GM21723 (cell line): ENCODE measurements at regions not wholly inside any gene's neighbourhood (a gene's known extent, or its start where the extent isn't known, plus 50 kb on each side); places are given as distances from the start of the nearest gene placed in this dataset.
"Not testable (repeated sequence)": the region's sequence is repeated elsewhere in the genome, so short reads cannot be mapped to it uniquely, and the experiment has no call there.

Source experiments
- ATAC-seq: cut with Tn5 transposase; IDR thresholded peaks from one replicate; pipeline ENCODE4 v1.9.1; 2021; ENCODE audit warnings: mild to moderate bottlenecking, moderate library complexity; ENCODE audit not compliant: unreplicated experiment

- ATAC-seq, result no peak
Observed at GRCh38 chr7:45402480-45403218, 171.5 kb upstream of the ADCY1 start.

- no peak for ATAC-seq
Observed at GRCh38 chr7:45404622-45405021, 169.5 kb upstream of the ADCY1 start.

GRCh38 chr7:45407730-45408408, 166.3 kb upstream of the ADCY1 start:
- ATAC-seq, result no peak

DNA sequence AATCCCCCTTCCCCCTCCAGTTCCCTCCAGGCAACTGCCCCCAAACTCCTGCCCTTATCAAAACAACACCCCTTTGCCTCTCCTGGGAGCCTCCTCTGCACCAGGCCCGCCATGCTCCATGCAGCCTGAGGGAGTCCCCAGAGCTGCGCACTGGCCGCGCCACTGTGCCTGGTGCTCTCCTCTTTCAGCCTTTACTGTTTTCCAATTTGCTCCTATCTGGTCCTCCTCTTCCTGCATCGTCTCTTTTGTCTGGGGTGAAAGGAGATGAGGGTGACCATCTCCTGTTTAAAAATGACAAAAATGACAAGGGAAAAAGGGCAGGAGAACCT, 165.8 kb upstream of the ADCY1 start:
- no peak for ATAC-seq

- ATAC-seq, result no peak
Observed at GRCh38 chr7:45410893-45411292, 163.3 kb upstream of the ADCY1 start.

- ATAC-seq, result no peak
Observed at GRCh38 chr7:45413419-45413818, 160.7 kb upstream of the ADCY1 start.

GRCh38 chr7:45414226-45414625, 159.9 kb upstream of the ADCY1 start:
- ATAC-seq, result no peak

GRCh38 chr7:45415265-45415664, 158.9 kb upstream of the ADCY1 start:
- ATAC-seq, result no peak

- ATAC-seq, result no peak
Observed at GRCh38 chr7:45416846-45417245, 157.3 kb upstream of the ADCY1 start.

- no peak for ATAC-seq
Observed at GRCh38 chr7:45417268-45417667, 156.9 kb upstream of the ADCY1 start.

DNA sequence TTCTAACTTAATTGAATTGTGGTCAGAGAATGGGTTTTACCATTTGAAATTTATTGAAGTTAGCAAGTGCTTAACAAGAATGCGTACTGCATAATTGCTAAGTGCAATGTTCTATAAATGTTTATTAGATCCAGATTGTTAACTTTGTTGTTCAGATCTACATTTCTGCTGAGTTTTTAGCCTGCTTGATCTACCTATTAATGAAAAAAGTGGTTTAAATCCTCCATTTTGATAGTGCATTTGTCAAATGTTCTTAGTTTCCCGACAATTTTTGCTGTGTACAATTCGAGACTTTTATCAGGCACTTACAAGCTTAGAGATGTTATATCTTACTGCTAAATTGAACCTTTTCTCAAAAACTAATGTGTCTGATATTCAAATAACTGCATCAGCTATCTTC, 156.4 kb upstream of the ADCY1 start:
- ATAC-seq, result no peak

- no peak for ATAC-seq
Observed at GRCh38 chr7:45420843-45421495, 153.2 kb upstream of the ADCY1 start.

DNA sequence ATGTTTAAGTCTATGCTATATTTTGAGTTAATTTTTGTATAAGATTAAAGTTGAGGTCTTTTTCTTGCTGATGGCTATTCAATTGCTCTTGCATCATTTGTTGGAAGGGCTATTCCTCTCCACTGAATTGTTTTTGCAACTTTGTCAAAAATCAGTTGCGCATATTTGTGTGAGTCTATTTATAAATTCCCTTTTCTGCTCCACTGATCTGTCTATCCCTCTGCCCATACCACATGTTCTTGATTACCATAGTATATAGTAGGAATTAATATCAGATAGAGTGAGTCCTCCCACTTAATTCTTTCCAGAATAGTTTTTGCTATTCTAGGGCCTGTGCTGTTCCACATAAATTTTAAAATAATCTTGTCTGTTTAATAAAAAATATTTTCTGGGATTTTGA, 152.4 kb upstream of the ADCY1 start:
- no peak for ATAC-seq

DNA sequence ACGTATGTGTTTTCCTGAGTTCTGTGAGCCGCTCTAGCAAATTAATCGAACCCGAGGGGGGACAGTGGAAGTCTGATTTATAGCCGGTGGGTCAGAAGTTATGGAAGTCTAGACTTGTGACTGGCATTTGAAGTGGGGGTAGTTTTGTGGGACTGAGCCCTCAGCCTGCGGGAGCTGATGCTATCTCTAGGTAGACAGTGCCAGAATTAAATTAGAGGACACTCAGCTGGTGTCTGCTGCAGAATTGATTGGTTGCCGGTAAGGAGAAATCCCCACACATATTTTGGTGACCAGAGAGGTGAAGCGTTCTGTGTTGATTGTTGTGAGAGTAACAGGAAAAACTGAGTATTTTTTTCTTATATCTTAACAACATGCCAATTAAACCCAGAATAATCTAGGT, 143.8 kb upstream of the ADCY1 start:
- ATAC-seq, result no peak

- no peak for ATAC-seq
Observed at GRCh38 chr7:45434167-45434784, 139.9 kb upstream of the ADCY1 start.

DNA sequence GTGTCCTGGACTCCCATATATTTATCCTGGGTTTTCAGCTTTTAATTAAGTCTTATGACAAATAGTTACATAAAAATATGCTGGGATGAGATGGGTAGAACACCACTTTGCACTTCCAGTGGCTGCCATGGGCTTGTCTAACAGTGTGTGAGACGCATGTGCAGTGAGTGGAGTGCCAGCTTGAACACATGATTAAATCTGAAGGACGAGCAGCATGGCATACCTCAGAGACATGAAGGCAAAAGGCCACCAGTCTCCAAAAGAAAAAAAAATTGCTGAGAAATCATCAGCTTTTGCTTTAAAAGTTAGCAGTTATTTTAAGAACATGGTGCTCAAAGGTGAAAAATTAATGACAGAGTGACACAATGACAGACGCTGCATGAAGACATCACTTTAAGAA, 139.0 kb upstream of the ADCY1 start:
- ATAC-seq, result no peak

- ATAC-seq, result no peak
Observed at GRCh38 chr7:45435846-45436245, 138.3 kb upstream of the ADCY1 start.

DNA sequence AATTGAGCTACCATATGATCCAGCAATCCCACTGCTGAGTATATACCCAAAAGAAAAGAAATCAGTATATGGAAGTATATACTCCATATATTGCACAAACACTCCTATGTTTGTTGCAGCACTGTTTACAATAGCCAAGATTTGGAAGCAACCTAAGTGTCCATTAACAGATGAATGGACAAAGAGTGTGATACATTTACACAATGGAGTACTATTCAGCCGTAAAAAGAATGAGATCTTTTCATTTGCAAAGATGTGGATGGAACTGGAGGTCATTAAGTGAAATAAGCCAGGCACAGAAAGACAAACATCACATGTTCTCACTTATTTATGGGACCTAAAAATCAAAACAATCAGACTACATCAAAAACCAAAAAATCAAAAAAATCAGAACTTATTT, 133.4 kb upstream of the ADCY1 start:
- not testable (repeated sequence) for ATAC-seq

DNA sequence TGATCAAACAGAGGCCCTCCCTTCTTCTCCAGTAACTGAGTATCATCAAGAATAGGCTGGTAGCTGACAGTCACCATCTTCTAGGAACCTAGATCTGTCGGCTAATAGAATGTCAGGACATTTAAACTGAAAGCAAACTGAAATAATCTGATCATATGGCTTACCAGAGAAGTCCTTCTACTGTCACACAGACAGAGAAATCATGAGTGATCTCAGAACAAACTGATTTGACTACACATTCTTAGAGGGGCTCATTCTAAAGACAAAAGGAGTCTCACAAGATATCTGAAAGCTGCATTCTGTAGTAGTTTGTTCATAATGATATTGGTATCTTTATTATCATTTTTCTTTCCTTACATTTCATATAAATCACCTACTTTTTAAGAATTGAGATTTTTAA, 130.9 kb upstream of the ADCY1 start:
- ATAC-seq, result no peak

DNA sequence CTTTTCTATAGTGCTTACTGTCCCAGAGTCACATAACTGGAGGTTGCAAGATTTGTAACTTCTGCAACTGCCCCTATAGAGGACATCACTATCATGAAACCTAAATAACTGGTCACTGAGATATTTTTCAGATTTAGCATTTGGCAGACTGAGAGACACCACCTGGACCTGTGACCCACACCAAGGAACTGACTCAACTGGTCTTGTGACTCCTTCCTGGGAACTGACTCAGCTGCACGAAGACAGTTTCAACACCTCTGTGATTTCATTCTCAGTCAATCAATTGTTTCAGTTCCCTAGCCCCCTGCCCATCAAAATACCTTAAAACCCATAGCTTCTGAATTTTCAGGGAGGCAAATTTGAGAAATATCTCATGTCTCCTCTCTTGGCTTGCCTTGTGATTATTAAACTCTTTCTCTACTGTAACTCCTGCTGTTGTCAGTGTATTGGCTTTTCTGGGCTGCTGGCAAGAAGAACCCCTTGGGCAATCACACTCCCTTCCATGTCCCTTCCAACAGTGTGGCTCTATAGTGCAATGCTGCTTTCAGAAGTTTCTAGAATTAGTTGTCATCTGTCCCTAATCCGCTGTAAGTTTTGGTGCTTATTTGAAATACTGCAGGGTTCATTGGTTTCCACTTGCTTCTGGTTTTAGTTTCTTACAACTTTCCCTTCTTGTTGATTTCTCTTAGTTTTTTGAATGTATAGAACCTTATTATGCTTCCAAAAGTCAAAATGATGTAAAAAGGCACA, 127.8 kb upstream of the ADCY1 start:
- peak; percentile 48 for ATAC-seq

DNA sequence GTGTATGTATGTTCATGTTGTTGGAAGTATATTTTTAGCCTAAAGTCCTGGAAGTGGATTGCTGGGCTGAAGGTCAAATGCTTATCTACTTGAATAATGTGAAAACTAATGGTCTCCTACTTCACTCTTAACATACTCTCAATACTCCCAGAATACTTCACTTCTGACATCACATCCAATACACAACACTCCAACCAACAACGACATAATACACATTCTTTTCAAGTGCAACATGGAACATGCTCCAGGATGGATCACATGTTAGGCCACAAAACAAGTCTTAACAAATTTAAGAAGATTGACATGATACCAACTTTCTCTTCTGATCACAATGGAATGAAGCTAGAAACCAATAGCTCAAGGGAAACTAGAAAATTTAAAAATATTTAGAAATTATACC, 126.9 kb upstream of the ADCY1 start:
- ATAC-seq, result no peak
